Ovary (tissue), 7 donors: ENCODE measurements at regions not wholly inside any gene's neighbourhood (a gene's known extent, or its start where the extent isn't known, plus 50 kb on each side); places are given as distances from the start of the nearest gene placed in this dataset.

Source experiments
- DNase-seq, 5 donors: peaks; one replicate each; pipeline ENCODE4 v3.0.0-alpha.2; 2019 to 2020
- H3K27ac ChIP-seq, 2 donors: fragments of 200-600 bp; one replicate each; pipeline versions ENCODE4 v1.5.1 to v1.8.0; 2019 to 2022
- H3K27me3 ChIP-seq: fragments of 200-600 bp; one replicate; pipeline ENCODE4 v1.8.0; 2022
- H3K36me3 ChIP-seq: fragments of 200-600 bp; sonication (generic); one replicate; pipeline ENCODE4 v1.5.1; 2019
- H3K4me1 ChIP-seq: one replicate; pipeline ENCODE4 v1.8.1; 2013; ENCODE audit warnings: mild to moderate bottlenecking, moderate library complexity; ENCODE audit not compliant: insufficient read depth
- H3K4me3 ChIP-seq: fragments of 200-600 bp; sonication (generic); one replicate; pipeline ENCODE4 v1.5.1; 2017
- H3K9me3 ChIP-seq, 2 donors: fragments of 200-600 bp in 1 of 2; sonication (generic) in 1 of 2; one replicate each; pipeline versions ENCODE4 v1.5.1 to v1.8.1; 2013 to 2019; ENCODE audit warnings: mild to moderate bottlenecking in 1 of 2, moderate library complexity in 1 of 2
- EP300 ChIP-seq: sonication (generic); formaldehyde crosslinking; IDR thresholded peaks from one replicate; pipeline ENCODE4 v1.6.1; 2017; ENCODE audit warnings: antibody characterized with exemption
- POLR2A ChIP-seq: fragments of 450-650 bp; IDR thresholded peaks from one replicate; pipeline ENCODE4 v1.6.1; 2017; ENCODE audit warnings: antibody characterized with exemption, mild to moderate bottlenecking, moderate library complexity
- WGBS, 3 donors: extraction: QIAGEN DNeasy Blood & Tissue Kit in 1 of 3; methylation state at CpG; one replicate each; pipeline versions ENCODE4 v1.1.5 to v1.1.7; 2013 to 2017; 5-methylcytosine and 5-hydroxymethylcytosine counted together
- intact Hi-C, 4 donors: fragments of 100-400 bp; cut with DNase I; formaldehyde crosslinking; loops; one replicate each; pipeline versions ENCODE4 v1.11.0 to v1.15.1; 2022 to 2023
- TF ChIP-seq, protein P1 (sequence below), 3 donors: fragments of 450-650 bp in 2 of 3; fragments of 200-600 bp in 1 of 3; IDR thresholded peaks; one replicate each; pipeline versions ENCODE4 v1.5.1 to v1.8.0; 2016 to 2022; ENCODE audit warnings: antibody characterized with exemption in 3 of 3, mild to moderate bottlenecking in 1 of 3
- donor health status: DM: no; HTN: no; CAD: no; lungs with moderate emphysema.
- donor health status: DM: no; HTN: no; CAD: no.
- donor health status: Bipolar disorder and iron deficiency.
- donor health status: DM: no; HTN: no; CAD: no.
- donor health status: DM: yes; HTN: yes; CAD: no.

DNA sequence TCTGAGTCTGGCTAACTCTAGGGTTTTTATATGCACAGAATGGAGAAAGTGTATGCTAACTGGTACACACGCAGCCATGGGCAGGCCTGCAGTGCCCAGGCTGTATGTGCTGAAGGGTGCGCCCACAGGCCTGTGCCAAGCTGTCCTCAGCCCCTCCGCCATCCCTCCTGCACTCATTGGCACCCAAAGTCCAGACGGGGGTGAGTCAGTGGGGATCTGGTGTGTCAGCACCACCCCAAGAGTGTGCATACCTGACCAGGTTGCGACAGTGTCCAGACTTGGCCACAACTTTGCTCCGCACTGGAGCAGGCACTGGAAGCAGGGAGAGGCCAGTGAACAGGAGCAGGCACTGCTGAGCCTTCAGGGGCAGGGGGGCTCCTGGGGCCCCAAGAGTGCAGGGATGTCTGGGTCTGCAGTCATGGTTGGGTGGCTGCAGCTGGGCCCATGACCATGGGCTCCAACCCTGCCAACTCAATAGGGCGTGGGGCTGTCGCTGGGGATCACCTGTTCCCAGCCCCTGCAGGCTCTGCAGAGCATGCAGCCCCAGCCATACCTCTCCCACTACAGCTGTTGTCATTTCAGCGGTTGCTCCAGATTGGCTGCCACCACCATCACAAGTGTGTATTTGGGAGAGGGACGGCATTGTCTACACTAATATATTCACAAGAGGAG is 717.8 kb downstream of the EPHA7 start:
- no peaks in the 10 kb centered on the region for H3K36me3 ChIP-seq
- H3K9me3 ChIP-seq = no peaks in the 10 kb centered on the region
- 89 to 96% (median 92%) methylated on average over 8 to 10 of the region's 10 CpGs for WGBS, 3 donors
- H3K4me1 ChIP-seq = no peaks in the 10 kb centered on the region
- no peak overlapping the region for H3K27ac ChIP-seq
- intact Hi-C loops = no loop called here
- no peak overlapping the region for H3K4me3 ChIP-seq
- no peak for TF ChIP-seq POLR2A
- TF ChIP-seq, protein P1, sequence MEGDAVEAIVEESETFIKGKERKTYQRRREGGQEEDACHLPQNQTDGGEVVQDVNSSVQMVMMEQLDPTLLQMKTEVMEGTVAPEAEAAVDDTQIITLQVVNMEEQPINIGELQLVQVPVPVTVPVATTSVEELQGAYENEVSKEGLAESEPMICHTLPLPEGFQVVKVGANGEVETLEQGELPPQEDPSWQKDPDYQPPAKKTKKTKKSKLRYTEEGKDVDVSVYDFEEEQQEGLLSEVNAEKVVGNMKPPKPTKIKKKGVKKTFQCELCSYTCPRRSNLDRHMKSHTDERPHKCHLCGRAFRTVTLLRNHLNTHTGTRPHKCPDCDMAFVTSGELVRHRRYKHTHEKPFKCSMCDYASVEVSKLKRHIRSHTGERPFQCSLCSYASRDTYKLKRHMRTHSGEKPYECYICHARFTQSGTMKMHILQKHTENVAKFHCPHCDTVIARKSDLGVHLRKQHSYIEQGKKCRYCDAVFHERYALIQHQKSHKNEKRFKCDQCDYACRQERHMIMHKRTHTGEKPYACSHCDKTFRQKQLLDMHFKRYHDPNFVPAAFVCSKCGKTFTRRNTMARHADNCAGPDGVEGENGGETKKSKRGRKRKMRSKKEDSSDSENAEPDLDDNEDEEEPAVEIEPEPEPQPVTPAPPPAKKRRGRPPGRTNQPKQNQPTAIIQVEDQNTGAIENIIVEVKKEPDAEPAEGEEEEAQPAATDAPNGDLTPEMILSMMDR (IDR thresholded peaks at IDR 0.05) = no peak
- no peak for TF ChIP-seq EP300
- DNase-seq = no peak
- no peaks in the 10 kb centered on the region for H3K27me3 ChIP-seq

DNA sequence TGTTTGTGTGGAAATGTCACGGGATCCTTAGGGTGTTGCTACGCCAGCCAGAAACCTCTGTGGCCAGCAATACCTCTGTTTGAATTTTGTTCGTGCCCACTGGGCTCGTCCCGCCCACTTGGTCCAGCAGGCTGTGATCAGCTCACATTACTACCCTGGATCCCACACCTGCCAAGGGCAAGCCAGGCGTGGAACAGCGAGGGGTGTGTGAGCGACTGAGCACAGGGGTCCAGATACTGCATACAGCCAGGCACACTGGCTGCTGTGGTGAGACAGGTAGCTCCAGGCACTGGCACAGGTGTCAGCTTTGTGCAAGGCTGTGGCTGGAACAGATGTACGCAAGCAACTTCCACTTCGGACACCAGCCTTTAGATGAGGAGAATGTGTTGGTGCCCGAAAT is 718.9 kb downstream of the EPHA7 start:
- 91 to 95% (median 92%) methylated on average over 11 of the region's 11 CpGs for WGBS, 3 donors
- TF ChIP-seq POLR2A = no peak
- no peak for TF ChIP-seq EP300
- TF ChIP-seq, protein P1 (IDR thresholded peaks at IDR 0.05) = no peak
- Histone ChIP-seq H3K27ac (no peak overlapping the region), H3K27me3 (no peaks in the 10 kb centered on the region), H3K4me3 (no peak overlapping the region), H3K36me3 (no peaks in the 10 kb centered on the region), H3K9me3 (no peaks in the 10 kb centered on the region), H3K4me1 (no peaks in the 10 kb centered on the region)
- no peak for DNase-seq
- intact Hi-C loops = no loop called here

- WGBS, 3 donors = 35 to 38% (median 37%) methylated on average over 2 of the region's 2 CpGs
- H3K27me3 ChIP-seq = no peaks in the 10 kb centered on the region
- H3K36me3 ChIP-seq = no peaks in the 10 kb centered on the region
- H3K4me1 ChIP-seq = no peaks in the 10 kb centered on the region
- intact Hi-C loops = no loop called here
- TF ChIP-seq POLR2A (no peak), EP300 (no peak)
- TF ChIP-seq, protein P1 (IDR thresholded peaks at IDR 0.05) = no peak
- H3K9me3 ChIP-seq = no peaks in the 10 kb centered on the region
- DNase-seq = no peak
- no peak overlapping the region for H3K4me3 ChIP-seq
- no peak overlapping the region for H3K27ac ChIP-seq
Measured at GRCh38 chr6:92690997-92691599, 728.3 kb downstream of the EPHA7 start.

GRCh38 chr6:92688342-92688741 is 731.0 kb downstream of the EPHA7 start:
- no peak overlapping the region for H3K4me3 ChIP-seq
- H3K9me3 ChIP-seq = no peaks in the 10 kb centered on the region
- intact Hi-C loops = no loop called here
- 54 to 59% (median 55%) methylated on average over 2 of the region's 2 CpGs for WGBS, 3 donors
- DNase-seq = no peak
- H3K27me3 ChIP-seq = no peaks in the 10 kb centered on the region
- H3K4me1 ChIP-seq = no peaks in the 10 kb centered on the region
- H3K36me3 ChIP-seq = no peaks in the 10 kb centered on the region
- no peak overlapping the region for H3K27ac ChIP-seq
- TF ChIP-seq POLR2A (no peak), EP300 (no peak)
- TF ChIP-seq, protein P1 (IDR thresholded peaks at IDR 0.05) = no peak
